ENCODE measurements at regions not wholly inside any gene's neighbourhood (a gene's known extent, or its start where the extent isn't known, plus 50 kb on each side); places are given as distances from the start of the nearest gene placed in this dataset.

DNA sequence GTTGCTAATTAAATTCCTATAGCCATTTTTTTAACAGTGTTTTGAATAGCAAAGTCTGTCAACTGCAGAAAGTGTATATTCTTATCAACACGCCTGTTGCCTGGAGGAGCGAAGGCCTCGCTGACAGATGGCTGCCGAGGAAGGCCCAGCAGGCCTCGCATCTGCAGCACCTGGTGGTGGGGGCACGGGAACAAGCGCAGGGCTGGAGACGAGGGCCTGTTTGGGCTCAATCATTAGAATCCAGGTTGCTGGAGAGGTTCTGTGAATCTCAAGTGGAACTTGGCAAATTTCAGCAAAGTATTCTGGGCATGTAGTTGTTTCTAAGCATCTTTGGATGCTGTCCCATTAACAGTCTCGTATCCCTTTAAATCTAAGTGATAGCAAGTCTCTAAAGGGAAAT is 66.1 kb upstream of the FAM204A start:
- FAIRE-seq (no peak), ATAC-seq (no peak), DNase-seq (ENCODE audit: low read depth in 1 of 2, low spot score in 1 of 2) (no peak)
- Histone ChIP-seq H3K27ac (no peak overlapping the region), H3K4me1 (no peaks in the 10 kb centered on the region), H3K9me3 (no peaks in the 10 kb centered on the region), H3K4me2 (no peak overlapping the region), H3K4me3 (no peak overlapping the region)
- CTCF ChIA-PET, result no interaction called here
- POLR2A ChIA-PET, result no interaction called here
- no peak for TF ChIP-seq RNF2 (IDR thresholded peaks at IDR 0.05; ENCODE audit: borderline replicate concordance, low read depth)
- TF ChIP-seq, protein P1, sequence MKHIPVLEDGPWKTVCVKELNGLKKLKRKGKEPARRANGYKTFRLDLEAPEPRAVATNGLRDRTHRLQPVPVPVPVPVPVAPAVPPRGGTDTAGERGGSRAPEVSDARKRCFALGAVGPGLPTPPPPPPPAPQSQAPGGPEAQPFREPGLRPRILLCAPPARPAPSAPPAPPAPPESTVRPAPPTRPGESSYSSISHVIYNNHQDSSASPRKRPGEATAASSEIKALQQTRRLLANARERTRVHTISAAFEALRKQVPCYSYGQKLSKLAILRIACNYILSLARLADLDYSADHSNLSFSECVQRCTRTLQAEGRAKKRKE (CRISPR knock-in tag; IDR thresholded peaks at IDR 0.05; ENCODE audit: low read depth), result no peak
- TF ChIP-seq, protein P2, sequence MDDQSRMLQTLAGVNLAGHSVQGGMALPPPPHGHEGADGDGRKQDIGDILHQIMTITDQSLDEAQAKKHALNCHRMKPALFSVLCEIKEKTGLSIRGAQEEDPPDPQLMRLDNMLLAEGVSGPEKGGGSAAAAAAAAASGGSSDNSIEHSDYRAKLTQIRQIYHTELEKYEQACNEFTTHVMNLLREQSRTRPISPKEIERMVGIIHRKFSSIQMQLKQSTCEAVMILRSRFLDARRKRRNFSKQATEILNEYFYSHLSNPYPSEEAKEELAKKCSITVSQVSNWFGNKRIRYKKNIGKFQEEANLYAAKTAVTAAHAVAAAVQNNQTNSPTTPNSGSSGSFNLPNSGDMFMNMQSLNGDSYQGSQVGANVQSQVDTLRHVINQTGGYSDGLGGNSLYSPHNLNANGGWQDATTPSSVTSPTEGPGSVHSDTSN (IDR thresholded peaks at IDR 0.05), result no peak
- no peak for TF ChIP-seq CHD2 (IDR thresholded peaks at IDR 0.05; ENCODE audit: low read length, partially characterized antibody)
- TF ChIP-seq ZFP36 (IDR thresholded peaks at IDR 0.05; ENCODE audit: borderline replicate concordance, partially characterized antibody), result no peak
- no peak for TF ChIP-seq HDAC2 (IDR thresholded peaks at IDR 0.05)
- TF ChIP-seq ZC3H11A (IDR thresholded peaks at IDR 0.05), result no peak
- no peak for TF ChIP-seq SMC3 (IDR thresholded peaks at IDR 0.05)
- TF ChIP-seq MAFK (IDR thresholded peaks at IDR 0.05; ENCODE audit: partially characterized antibody), result no peak
- no peak for TF ChIP-seq PHF8 (IDR thresholded peaks at IDR 0.05; ENCODE audit: borderline replicate concordance, low read depth)
- TF ChIP-seq RAD21 (conservative IDR thresholded peaks at IDR 0.05 in 1 of 2, IDR thresholded peaks at IDR 0.05 in 1 of 2), result no peak
- TF ChIP-seq, protein P3, sequence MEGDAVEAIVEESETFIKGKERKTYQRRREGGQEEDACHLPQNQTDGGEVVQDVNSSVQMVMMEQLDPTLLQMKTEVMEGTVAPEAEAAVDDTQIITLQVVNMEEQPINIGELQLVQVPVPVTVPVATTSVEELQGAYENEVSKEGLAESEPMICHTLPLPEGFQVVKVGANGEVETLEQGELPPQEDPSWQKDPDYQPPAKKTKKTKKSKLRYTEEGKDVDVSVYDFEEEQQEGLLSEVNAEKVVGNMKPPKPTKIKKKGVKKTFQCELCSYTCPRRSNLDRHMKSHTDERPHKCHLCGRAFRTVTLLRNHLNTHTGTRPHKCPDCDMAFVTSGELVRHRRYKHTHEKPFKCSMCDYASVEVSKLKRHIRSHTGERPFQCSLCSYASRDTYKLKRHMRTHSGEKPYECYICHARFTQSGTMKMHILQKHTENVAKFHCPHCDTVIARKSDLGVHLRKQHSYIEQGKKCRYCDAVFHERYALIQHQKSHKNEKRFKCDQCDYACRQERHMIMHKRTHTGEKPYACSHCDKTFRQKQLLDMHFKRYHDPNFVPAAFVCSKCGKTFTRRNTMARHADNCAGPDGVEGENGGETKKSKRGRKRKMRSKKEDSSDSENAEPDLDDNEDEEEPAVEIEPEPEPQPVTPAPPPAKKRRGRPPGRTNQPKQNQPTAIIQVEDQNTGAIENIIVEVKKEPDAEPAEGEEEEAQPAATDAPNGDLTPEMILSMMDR (IDR thresholded peaks at IDR 0.05), result no peak
- WGBS (ENCODE audit: missing lambda C conversion rate), result 40% methylated on average over 9 of the region's 9 CpGs

DNA sequence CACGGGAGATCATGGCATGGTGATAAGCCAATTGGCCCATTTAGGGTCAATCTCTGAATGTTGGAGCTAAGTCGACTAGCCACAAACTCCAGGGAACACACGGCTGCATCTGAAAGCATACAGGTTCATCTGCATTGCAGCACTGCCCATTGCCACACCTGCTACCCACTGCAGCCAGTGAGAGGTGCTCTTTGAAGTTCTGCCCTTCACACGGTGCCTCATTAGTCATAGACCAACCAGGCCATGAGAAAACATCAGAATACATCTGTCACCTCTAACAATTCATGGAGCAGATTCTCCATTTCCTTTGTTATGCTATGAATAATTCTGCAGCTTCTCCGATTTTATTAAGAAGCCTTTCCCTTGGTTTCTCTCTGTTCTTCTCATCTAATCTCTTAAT is 65.7 kb upstream of the FAM204A start:
- FAIRE-seq, result no peak
- TF ChIP-seq, protein P4, sequence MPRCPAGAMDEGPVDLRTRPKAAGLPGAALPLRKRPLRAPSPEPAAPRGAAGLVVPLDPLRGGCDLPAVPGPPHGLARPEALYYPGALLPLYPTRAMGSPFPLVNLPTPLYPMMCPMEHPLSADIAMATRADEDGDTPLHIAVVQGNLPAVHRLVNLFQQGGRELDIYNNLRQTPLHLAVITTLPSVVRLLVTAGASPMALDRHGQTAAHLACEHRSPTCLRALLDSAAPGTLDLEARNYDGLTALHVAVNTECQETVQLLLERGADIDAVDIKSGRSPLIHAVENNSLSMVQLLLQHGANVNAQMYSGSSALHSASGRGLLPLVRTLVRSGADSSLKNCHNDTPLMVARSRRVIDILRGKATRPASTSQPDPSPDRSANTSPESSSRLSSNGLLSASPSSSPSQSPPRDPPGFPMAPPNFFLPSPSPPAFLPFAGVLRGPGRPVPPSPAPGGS (IDR thresholded peaks at IDR 0.05), result no peak
- TF ChIP-seq ESRRA (IDR thresholded peaks at IDR 0.05; ENCODE audit: borderline replicate concordance, low read length) (no peak), PHF8 (IDR thresholded peaks at IDR 0.05; ENCODE audit: borderline replicate concordance, low read depth) (no peak), KDM1A (IDR thresholded peaks at IDR 0.05; ENCODE audit: low read depth) (no peak), GATA3 (IDR thresholded peaks at IDR 0.05; ENCODE audit: borderline replicate concordance) (no peak), FOSB (CRISPR knock-in tag; IDR thresholded peaks at IDR 0.05) (no peak)
- Histone ChIP-seq H3K4me1 (no peaks in the 10 kb centered on the region), H3K27ac (no peak overlapping the region), H3K4me2 (no peak overlapping the region), H3K4me3 (no peak overlapping the region), H3K9me3 (no peaks in the 10 kb centered on the region)
- no peak for DNase-seq (ENCODE audit: low read depth in 1 of 2, low spot score in 1 of 2)
- ChIA-PET POLR2A (no interaction called here), CTCF (no interaction called here)
- no peak for ATAC-seq
- 23% methylated on average over 5 of the region's 5 CpGs for WGBS (ENCODE audit: missing lambda C conversion rate)

DNA sequence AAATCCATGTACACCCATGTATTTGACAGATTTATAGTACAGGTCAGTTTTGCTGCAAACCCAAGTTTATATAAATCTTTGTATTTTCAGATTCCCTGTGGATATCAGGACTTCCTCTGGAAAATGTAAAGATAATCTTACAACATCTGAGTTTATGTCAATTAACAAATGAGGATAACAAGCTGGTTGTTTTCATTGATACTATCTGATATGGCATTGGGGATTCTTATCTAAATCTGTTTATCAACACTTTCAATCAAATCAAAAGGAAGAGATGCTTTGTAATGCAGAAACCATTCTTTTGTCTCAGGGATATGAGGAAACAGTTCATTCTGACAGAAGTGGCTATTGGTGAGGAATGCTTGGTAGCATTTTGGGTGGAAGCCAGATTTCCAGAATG is 64.9 kb upstream of the FAM204A start:
- POLR2A ChIA-PET, result no interaction called here
- TF ChIP-seq KDM5A (IDR thresholded peaks at IDR 0.05), result no peak
- TF ChIP-seq, protein P5, sequence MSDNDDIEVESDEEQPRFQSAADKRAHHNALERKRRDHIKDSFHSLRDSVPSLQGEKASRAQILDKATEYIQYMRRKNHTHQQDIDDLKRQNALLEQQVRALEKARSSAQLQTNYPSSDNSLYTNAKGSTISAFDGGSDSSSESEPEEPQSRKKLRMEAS (IDR thresholded peaks at IDR 0.05), result no peak
- no peak for TF ChIP-seq ESRRA (IDR thresholded peaks at IDR 0.05; ENCODE audit: borderline replicate concordance, low read length)
- TF ChIP-seq HDAC2 (IDR thresholded peaks at IDR 0.05), result no peak
- TF ChIP-seq PHF8 (IDR thresholded peaks at IDR 0.05; ENCODE audit: borderline replicate concordance, low read depth), result no peak
- TF ChIP-seq, protein P6, sequence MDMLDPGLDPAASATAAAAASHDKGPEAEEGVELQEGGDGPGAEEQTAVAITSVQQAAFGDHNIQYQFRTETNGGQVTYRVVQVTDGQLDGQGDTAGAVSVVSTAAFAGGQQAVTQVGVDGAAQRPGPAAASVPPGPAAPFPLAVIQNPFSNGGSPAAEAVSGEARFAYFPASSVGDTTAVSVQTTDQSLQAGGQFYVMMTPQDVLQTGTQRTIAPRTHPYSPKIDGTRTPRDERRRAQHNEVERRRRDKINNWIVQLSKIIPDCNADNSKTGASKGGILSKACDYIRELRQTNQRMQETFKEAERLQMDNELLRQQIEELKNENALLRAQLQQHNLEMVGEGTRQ (IDR thresholded peaks at IDR 0.05), result no peak
- TF ChIP-seq JUNB (IDR thresholded peaks at IDR 0.05), result no peak
- TF ChIP-seq ZNF302 (CRISPR knock-in tag; IDR thresholded peaks at IDR 0.05), result no peak
- TF ChIP-seq, protein P4 (IDR thresholded peaks at IDR 0.05), result no peak
- no peak for TF ChIP-seq TP53 (CRISPR knock-in tag; IDR thresholded peaks at IDR 0.05)
- TF ChIP-seq MAFK (IDR thresholded peaks at IDR 0.05; ENCODE audit: partially characterized antibody), result no peak
- no peak for TF ChIP-seq CBX8 (IDR thresholded peaks at IDR 0.05)
- no peak for TF ChIP-seq ZSCAN20 (CRISPR knock-in tag; IDR thresholded peaks at IDR 0.05)
- no peak for TF ChIP-seq SMC3 (IDR thresholded peaks at IDR 0.05)
- TF ChIP-seq CEBPB (IDR thresholded peaks at IDR 0.05), result no peak
- CTCF ChIA-PET, result no interaction called here
- FAIRE-seq (no peak), DNase-seq (ENCODE audit: low read depth in 1 of 2, low spot score in 1 of 2) (no peak), ATAC-seq (no peak)
- Histone ChIP-seq H3K4me1 (no peaks in the 10 kb centered on the region), H3K27ac (no peak overlapping the region), H3K4me2 (no peak overlapping the region), H3K9me3 (no peaks in the 10 kb centered on the region; the same call in 2 of the 3 replicates), H3K4me3 (no peak overlapping the region)

Measured in A549 (cell line).